ENCODE measurements at regions not wholly inside any gene's neighbourhood (a gene's known extent, or its start where the extent isn't known, plus 50 kb on each side); places are given as distances from the start of the nearest gene placed in this dataset.

DNA sequence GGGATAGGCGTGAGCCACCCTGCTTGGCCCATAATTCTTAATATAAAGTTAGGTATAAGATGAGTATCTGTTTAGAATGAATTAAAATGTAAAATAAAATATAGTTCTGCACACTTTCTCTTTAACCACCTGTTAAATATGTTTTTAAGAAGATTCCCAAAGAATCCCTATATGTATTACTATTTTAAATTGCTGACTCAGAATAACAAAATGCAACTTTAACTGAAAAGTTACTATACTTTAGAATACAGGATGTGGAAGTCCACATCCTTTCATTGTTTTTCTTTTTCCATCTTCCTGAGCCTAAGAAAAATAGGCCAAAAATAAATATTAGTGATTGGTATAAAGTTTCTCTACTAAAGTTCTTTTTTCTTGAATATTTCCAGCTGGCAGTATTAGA lies 325.6 kb upstream of the EYS start:
- Histone ChIP-seq H3K36me3 (ENCODE audit: insufficient read depth, low read length) (no peaks in the 10 kb centered on the region), H3K27me3 (ENCODE audit: low read length) (no peaks in the 10 kb centered on the region), H3K4me2 (ENCODE audit: low read depth, low read length, poor library complexity, severe bottlenecking) (no peak overlapping the region), H3K79me2 (ENCODE audit: low read length) (no peaks in the 10 kb centered on the region), H3K27ac (ENCODE audit: low read length) (no peak overlapping the region), H3K4me1 (ENCODE audit: low read length) (no peaks in the 10 kb centered on the region), H3K9me2 (replicated peaks; ENCODE audit: insufficient read depth, low read length) (no peaks in the 10 kb centered on the region), H3K9me3 (ENCODE audit: low read length) (peaks cover 4% of the 10 kb centered on the region), H4K20me1 (ENCODE audit: insufficient read depth, low read depth, low read length) (no peaks in the 10 kb centered on the region), H3K4me3 (ENCODE audit: low read length) (no peak overlapping the region), H3K9ac (ENCODE audit: low read length) (no peak overlapping the region), H2AFZ (ENCODE audit: low read length) (no peak overlapping the region)
- DNase-seq, result no peak

DNA sequence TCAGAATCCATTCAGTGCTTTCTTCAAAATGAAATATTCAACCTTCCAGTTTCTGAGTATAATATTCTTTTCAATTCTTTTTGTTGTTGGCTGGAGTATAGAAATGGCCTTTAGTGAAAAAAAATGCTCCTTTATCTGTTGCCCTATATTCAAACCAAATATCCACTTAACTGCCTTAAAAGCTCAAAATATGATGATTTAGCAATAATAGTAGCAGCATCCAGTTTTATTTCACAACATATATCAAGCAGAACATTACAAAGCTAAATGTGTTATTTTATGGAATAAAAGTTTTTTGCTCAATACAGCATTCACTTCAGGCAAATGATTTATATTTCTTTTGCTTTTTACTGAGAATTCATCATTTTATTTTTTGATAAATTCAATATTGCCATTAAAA lies 322.4 kb upstream of the EYS start:
- Histone ChIP-seq H3K9me3 (ENCODE audit: low read length) (peaks cover 3% of the 10 kb centered on the region), H3K9ac (ENCODE audit: low read length) (no peak overlapping the region), H3K4me1 (ENCODE audit: low read length) (no peaks in the 10 kb centered on the region), H4K20me1 (ENCODE audit: insufficient read depth, low read depth, low read length) (no peaks in the 10 kb centered on the region), H3K9me2 (replicated peaks; ENCODE audit: insufficient read depth, low read length) (no peaks in the 10 kb centered on the region), H3K79me2 (ENCODE audit: low read length) (no peaks in the 10 kb centered on the region), H3K4me3 (ENCODE audit: low read length) (no peak overlapping the region), H3K27me3 (ENCODE audit: low read length) (no peaks in the 10 kb centered on the region), H2AFZ (ENCODE audit: low read length) (no peak overlapping the region), H3K4me2 (ENCODE audit: low read depth, low read length, poor library complexity, severe bottlenecking) (no peak overlapping the region), H3K36me3 (ENCODE audit: insufficient read depth, low read length) (no peaks in the 10 kb centered on the region), H3K27ac (ENCODE audit: low read length) (no peak overlapping the region)
- DNase-seq, result no peak

DNA sequence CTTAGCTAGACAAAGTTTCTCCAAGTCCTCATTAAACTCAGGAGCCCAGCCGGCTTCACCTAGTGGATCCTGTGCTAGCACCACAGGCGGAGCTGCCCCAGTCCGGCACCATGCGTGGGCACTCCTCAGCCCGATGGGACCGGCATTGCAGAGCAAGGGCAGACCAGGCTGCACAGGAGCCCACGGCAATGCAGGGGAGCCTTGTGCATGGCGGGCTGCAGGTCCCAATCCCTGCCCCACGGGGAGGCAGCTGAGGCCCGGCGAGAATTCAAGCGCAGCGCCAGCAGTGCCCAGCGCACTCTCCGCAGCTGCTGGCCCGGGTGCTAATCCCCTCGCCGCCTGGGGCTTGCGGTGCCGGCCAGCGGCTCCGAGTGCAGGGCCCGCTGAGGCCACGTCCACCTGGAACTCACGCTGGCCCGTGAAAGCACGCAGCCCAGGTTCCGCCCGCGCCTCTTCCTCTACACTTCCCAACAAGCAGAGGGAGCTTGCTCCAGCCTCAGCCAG lies 292.3 kb upstream of the EYS start:
- H3K36me3 ChIP-seq (ENCODE audit: insufficient read depth, low read length), result no peaks in the 10 kb centered on the region
- no peaks in the 10 kb centered on the region for H3K4me1 ChIP-seq (ENCODE audit: low read length)
- H3K9me2 ChIP-seq (replicated peaks; ENCODE audit: insufficient read depth, low read length), result no peaks in the 10 kb centered on the region
- DNase-seq, result no peak
- H4K20me1 ChIP-seq (ENCODE audit: insufficient read depth, low read depth, low read length), result no peaks in the 10 kb centered on the region
- H3K27me3 ChIP-seq (ENCODE audit: low read length), result no peaks in the 10 kb centered on the region
- H2AFZ ChIP-seq (ENCODE audit: low read length), result no peak overlapping the region
- no peak overlapping the region for H3K4me2 ChIP-seq (ENCODE audit: low read depth, low read length, poor library complexity, severe bottlenecking)
- no peaks in the 10 kb centered on the region for H3K79me2 ChIP-seq (ENCODE audit: low read length)
- H3K9ac ChIP-seq (ENCODE audit: low read length), result no peak overlapping the region
- peaks cover 22% of the 10 kb centered on the region; the same call in 1 of the 2 replicates for H3K9me3 ChIP-seq (ENCODE audit: low read length)
- no peak overlapping the region for H3K4me3 ChIP-seq (ENCODE audit: low read length)
- H3K27ac ChIP-seq (ENCODE audit: low read length), result no peak overlapping the region

DNA sequence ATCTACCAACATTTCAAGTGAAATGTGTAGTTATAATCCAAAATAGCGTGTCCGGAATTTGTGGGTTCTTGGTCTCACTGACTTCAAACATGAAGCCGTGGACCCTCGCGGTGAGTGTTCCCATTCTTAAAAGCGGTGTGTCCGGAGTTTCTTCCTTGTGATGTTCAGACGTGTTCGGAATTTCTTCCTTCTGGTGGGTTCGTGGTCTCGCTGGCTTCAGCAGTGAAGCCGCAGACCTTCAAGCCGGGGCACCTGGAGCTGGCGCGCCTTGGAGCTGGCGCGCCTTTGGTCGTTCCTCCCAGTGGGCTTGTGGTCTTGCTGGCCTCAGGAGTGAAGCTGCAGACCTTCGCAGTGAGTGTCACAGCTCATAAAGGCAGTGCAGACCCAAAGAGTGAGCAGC lies 291.5 kb upstream of the EYS start:
- Histone ChIP-seq H3K9me2 (replicated peaks; ENCODE audit: insufficient read depth, low read length) (no peaks in the 10 kb centered on the region), H3K9me3 (ENCODE audit: low read length) (peaks cover 22% of the 10 kb centered on the region; the same call in 1 of the 2 replicates), H4K20me1 (ENCODE audit: insufficient read depth, low read depth, low read length) (no peaks in the 10 kb centered on the region), H3K4me3 (ENCODE audit: low read length) (no peak overlapping the region), H2AFZ (ENCODE audit: low read length) (no peak overlapping the region), H3K36me3 (ENCODE audit: insufficient read depth, low read length) (no peaks in the 10 kb centered on the region), H3K27me3 (ENCODE audit: low read length) (no peaks in the 10 kb centered on the region), H3K9ac (ENCODE audit: low read length) (no peak overlapping the region), H3K4me2 (ENCODE audit: low read depth, low read length, poor library complexity, severe bottlenecking) (no peak overlapping the region), H3K27ac (ENCODE audit: low read length) (no peak overlapping the region), H3K79me2 (ENCODE audit: low read length) (no peaks in the 10 kb centered on the region), H3K4me1 (ENCODE audit: low read length) (no peaks in the 10 kb centered on the region)
- no peak for DNase-seq

DNA sequence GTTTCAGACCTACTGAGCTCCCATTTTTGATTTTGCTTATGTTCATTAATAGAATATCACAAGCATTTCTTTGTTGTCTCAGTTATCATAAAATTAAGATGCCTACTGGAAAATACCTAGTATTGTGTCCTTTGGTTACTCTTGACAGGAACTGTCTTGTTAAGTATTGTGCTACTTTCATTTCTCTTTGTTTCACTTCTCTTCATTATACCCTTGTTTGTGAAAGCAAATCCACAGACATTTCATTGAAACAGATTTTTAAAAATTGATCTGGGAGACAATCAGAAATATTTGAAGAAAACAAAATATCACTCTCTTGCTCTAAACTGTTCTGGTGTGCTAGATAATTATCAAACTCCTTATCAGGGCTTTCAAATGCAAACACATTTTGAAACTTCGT lies 290.5 kb upstream of the EYS start:
- Histone ChIP-seq H3K4me2 (ENCODE audit: low read depth, low read length, poor library complexity, severe bottlenecking) (no peak overlapping the region), H2AFZ (ENCODE audit: low read length) (no peak overlapping the region), H3K9me2 (replicated peaks; ENCODE audit: insufficient read depth, low read length) (no peaks in the 10 kb centered on the region), H3K9ac (ENCODE audit: low read length) (no peak overlapping the region), H3K9me3 (ENCODE audit: low read length) (peaks cover 22% of the 10 kb centered on the region; the same call in 1 of the 2 replicates), H3K4me3 (ENCODE audit: low read length) (no peak overlapping the region), H3K27ac (ENCODE audit: low read length) (no peak overlapping the region), H3K36me3 (ENCODE audit: insufficient read depth, low read length) (no peaks in the 10 kb centered on the region), H3K27me3 (ENCODE audit: low read length) (no peaks in the 10 kb centered on the region), H4K20me1 (ENCODE audit: insufficient read depth, low read depth, low read length) (no peaks in the 10 kb centered on the region), H3K4me1 (ENCODE audit: low read length) (no peaks in the 10 kb centered on the region), H3K79me2 (ENCODE audit: low read length) (no peaks in the 10 kb centered on the region)
- no peak for DNase-seq

- Histone ChIP-seq H4K20me1 (ENCODE audit: insufficient read depth, low read depth, low read length) (no peaks in the 10 kb centered on the region), H3K4me2 (ENCODE audit: low read depth, low read length, poor library complexity, severe bottlenecking) (no peak overlapping the region), H3K9me2 (replicated peaks; ENCODE audit: insufficient read depth, low read length) (no peaks in the 10 kb centered on the region), H3K36me3 (ENCODE audit: insufficient read depth, low read length) (no peaks in the 10 kb centered on the region), H3K79me2 (ENCODE audit: low read length) (no peaks in the 10 kb centered on the region), H3K9me3 (ENCODE audit: low read length) (peaks cover 25% of the 10 kb centered on the region; the same call in 1 of the 2 replicates), H3K9ac (ENCODE audit: low read length) (no peak overlapping the region), H3K27ac (ENCODE audit: low read length) (no peak overlapping the region), H2AFZ (ENCODE audit: low read length) (no peak overlapping the region), H3K4me1 (ENCODE audit: low read length) (no peaks in the 10 kb centered on the region), H3K27me3 (ENCODE audit: low read length) (no peaks in the 10 kb centered on the region), H3K4me3 (ENCODE audit: low read length) (no peak overlapping the region)
- DNase-seq, result no peak
Observed at GRCh38 chr6:65996096-65996495, 289.1 kb upstream of the EYS start.

DNA sequence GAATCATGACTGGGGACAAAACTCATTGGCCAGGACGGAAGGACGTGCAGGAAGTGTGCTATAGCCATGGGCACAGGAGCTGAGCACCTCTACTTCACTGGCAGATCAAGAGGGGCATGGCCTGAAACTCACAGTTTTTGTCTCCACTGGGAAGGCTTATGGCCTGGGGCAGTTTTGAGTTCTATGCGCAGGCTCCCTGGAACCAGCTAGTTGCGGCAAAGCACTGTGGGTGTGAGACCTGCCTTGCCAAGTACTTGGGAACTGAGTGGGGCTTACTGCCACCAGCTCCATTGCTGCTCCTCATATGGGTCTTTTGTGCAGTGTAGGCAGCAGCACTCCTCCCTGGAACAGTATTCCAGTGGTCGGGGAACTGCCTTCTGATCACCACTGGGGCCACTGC lies 282.6 kb upstream of the EYS start:
- H3K36me3 ChIP-seq (ENCODE audit: insufficient read depth, low read length), result no peaks in the 10 kb centered on the region
- no peak overlapping the region for H3K9ac ChIP-seq (ENCODE audit: low read length)
- H4K20me1 ChIP-seq (ENCODE audit: insufficient read depth, low read depth, low read length), result no peaks in the 10 kb centered on the region
- no peaks in the 10 kb centered on the region for H3K4me1 ChIP-seq (ENCODE audit: low read length)
- no peaks in the 10 kb centered on the region for H3K79me2 ChIP-seq (ENCODE audit: low read length)
- no peak overlapping the region for H2AFZ ChIP-seq (ENCODE audit: low read length)
- H3K4me3 ChIP-seq (ENCODE audit: low read length), result no peak overlapping the region
- H3K27ac ChIP-seq (ENCODE audit: low read length), result no peak overlapping the region
- H3K9me3 ChIP-seq (ENCODE audit: low read length), result peaks cover 9% of the 10 kb centered on the region
- no peak overlapping the region for H3K4me2 ChIP-seq (ENCODE audit: low read depth, low read length, poor library complexity, severe bottlenecking)
- H3K9me2 ChIP-seq (replicated peaks; ENCODE audit: insufficient read depth, low read length), result no peaks in the 10 kb centered on the region
- H3K27me3 ChIP-seq (ENCODE audit: low read length), result no peaks in the 10 kb centered on the region
- DNase-seq, result no peak

- Histone ChIP-seq H3K27ac (ENCODE audit: low read length) (no peak overlapping the region), H3K79me2 (ENCODE audit: low read length) (no peaks in the 10 kb centered on the region), H3K4me2 (ENCODE audit: low read depth, low read length, poor library complexity, severe bottlenecking) (no peak overlapping the region), H3K36me3 (ENCODE audit: insufficient read depth, low read length) (no peaks in the 10 kb centered on the region), H3K9me2 (replicated peaks; ENCODE audit: insufficient read depth, low read length) (no peaks in the 10 kb centered on the region), H3K9me3 (ENCODE audit: low read length) (peaks cover 13% of the 10 kb centered on the region), H3K4me3 (ENCODE audit: low read length) (no peak overlapping the region), H4K20me1 (ENCODE audit: insufficient read depth, low read depth, low read length) (no peaks in the 10 kb centered on the region), H2AFZ (ENCODE audit: low read length) (no peak overlapping the region), H3K9ac (ENCODE audit: low read length) (no peak overlapping the region), H3K4me1 (ENCODE audit: low read length) (no peaks in the 10 kb centered on the region), H3K27me3 (ENCODE audit: low read length) (no peaks in the 10 kb centered on the region)
- no peak for DNase-seq
Observed at GRCh38 chr6:65988006-65988405, 281.0 kb upstream of the EYS start.

DNA sequence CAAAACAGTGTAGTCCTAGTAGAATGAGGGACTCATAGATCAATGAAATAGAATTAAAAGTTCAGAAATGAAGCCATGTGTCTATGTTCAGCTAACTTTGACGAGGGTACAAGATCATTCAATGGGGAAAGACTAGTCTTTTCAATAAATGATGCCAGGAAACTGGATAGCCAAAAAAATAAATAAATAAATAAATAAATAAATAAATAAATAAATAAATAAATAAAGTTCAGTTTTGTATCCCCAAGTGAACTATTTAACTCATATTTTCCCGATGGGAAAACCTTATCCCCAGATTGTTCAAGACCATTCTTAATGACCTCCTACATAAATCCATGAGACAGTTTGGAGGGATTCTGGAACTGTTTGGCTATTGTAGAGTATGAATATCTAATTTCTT lies 277.1 kb upstream of the EYS start:
- H3K4me1 ChIP-seq (ENCODE audit: low read length), result no peaks in the 10 kb centered on the region
- H3K79me2 ChIP-seq (ENCODE audit: low read length), result no peaks in the 10 kb centered on the region
- H3K36me3 ChIP-seq (ENCODE audit: insufficient read depth, low read length), result no peaks in the 10 kb centered on the region
- no peaks in the 10 kb centered on the region for H4K20me1 ChIP-seq (ENCODE audit: insufficient read depth, low read depth, low read length)
- H3K27me3 ChIP-seq (ENCODE audit: low read length), result no peaks in the 10 kb centered on the region
- H3K9me2 ChIP-seq (replicated peaks; ENCODE audit: insufficient read depth, low read length), result no peaks in the 10 kb centered on the region
- no peak overlapping the region for H2AFZ ChIP-seq (ENCODE audit: low read length)
- no peak overlapping the region for H3K9ac ChIP-seq (ENCODE audit: low read length)
- H3K4me3 ChIP-seq (ENCODE audit: low read length), result no peak overlapping the region
- no peak for DNase-seq
- H3K27ac ChIP-seq (ENCODE audit: low read length), result no peak overlapping the region
- H3K4me2 ChIP-seq (ENCODE audit: low read depth, low read length, poor library complexity, severe bottlenecking), result no peak overlapping the region
- peaks cover 15% of the 10 kb centered on the region for H3K9me3 ChIP-seq (ENCODE audit: low read length)

Data from Karpas-422 (cell line).